ENCODE measurements at regions not wholly inside any gene's neighbourhood (a gene's known extent, or its start where the extent isn't known, plus 50 kb on each side); places are given as distances from the start of the nearest gene placed in this dataset.

GRCh38 chr6:42502990-42503389, 51.3 kb upstream of the TRERF1 start:
- no peak overlapping the region for H3K4me2 ChIP-seq
- no peaks in the 10 kb centered on the region for H3K79me2 ChIP-seq (ENCODE audit: insufficient read depth)
- no peak overlapping the region for H3K4me3 ChIP-seq (ENCODE audit: low read depth in 2 of 2, low read length in 1 of 2)
- no peak overlapping the region for H3K9ac ChIP-seq
- peaks cover 8% of the 10 kb centered on the region for H3F3A ChIP-seq (replicated peaks; ENCODE audit: insufficient read depth)
- no peaks in the 10 kb centered on the region for H3K27me3 ChIP-seq (ENCODE audit: insufficient read depth)
- H2AFZ ChIP-seq (ENCODE audit: low read depth): no peak overlapping the region
- CTCF ChIA-PET: no interaction called here
- 71% methylated on average over 3 of the region's 3 CpGs for WGBS (ENCODE audit: low lambda C conversion rate)
- no peak overlapping the region for H3K27ac ChIP-seq (ENCODE audit: low read depth in 2 of 2, low read length in 1 of 2)
- H3K4me1 ChIP-seq (ENCODE audit: control insufficient read depth in 1 of 2, insufficient read depth in 2 of 2, low read depth in 1 of 2, low read length in 1 of 2): no peaks in the 10 kb centered on the region
- H3K9me2 ChIP-seq: no peaks in the 10 kb centered on the region
- H3K9me3 ChIP-seq: no peaks in the 10 kb centered on the region
- TF ChIP-seq EP300 (IDR thresholded peaks at IDR 0.05; ENCODE audit: borderline replicate concordance in 1 of 2, low read depth in 1 of 2, low read length in 1 of 2) (no peak), POLR2AphosphoS5 (IDR thresholded peaks at IDR 0.05; ENCODE audit: low read depth, low read length) (no peak), RAD21 (IDR thresholded peaks at IDR 0.05; ENCODE audit: low read length) (no peak), MEF2A (IDR thresholded peaks at IDR 0.05; ENCODE audit: borderline replicate concordance, low read depth) (no peak), YY1 (IDR thresholded peaks at IDR 0.05; ENCODE audit: low read depth) (no peak), FOSL2 (IDR thresholded peaks at IDR 0.05; ENCODE audit: borderline replicate concordance, low read depth) (no peak), ELF1 (IDR thresholded peaks at IDR 0.05) (no peak), GATA2 (CRISPR knock-in tag; IDR thresholded peaks at IDR 0.05) (no peak), JUND (IDR thresholded peaks at IDR 0.05) (no peak), NFIC (IDR thresholded peaks at IDR 0.05; ENCODE audit: borderline replicate concordance) (no peak), TEAD4 (IDR thresholded peaks at IDR 0.05; ENCODE audit: borderline replicate concordance, insufficient read depth) (no peak)
- H4K20me1 ChIP-seq (ENCODE audit: insufficient read depth): no peaks in the 10 kb centered on the region
- H3K36me3 ChIP-seq (replicated peaks in 1 of 2; ENCODE audit: control insufficient read depth in 1 of 2, insufficient read depth in 2 of 2, low read length in 1 of 2): no peaks in the 10 kb centered on the region
- POLR2A ChIA-PET: no interaction called here
- no peak for DNase-seq

GRCh38 chr6:42502127-42502526, 50.4 kb upstream of the TRERF1 start:
- TF ChIP-seq, protein P1, sequence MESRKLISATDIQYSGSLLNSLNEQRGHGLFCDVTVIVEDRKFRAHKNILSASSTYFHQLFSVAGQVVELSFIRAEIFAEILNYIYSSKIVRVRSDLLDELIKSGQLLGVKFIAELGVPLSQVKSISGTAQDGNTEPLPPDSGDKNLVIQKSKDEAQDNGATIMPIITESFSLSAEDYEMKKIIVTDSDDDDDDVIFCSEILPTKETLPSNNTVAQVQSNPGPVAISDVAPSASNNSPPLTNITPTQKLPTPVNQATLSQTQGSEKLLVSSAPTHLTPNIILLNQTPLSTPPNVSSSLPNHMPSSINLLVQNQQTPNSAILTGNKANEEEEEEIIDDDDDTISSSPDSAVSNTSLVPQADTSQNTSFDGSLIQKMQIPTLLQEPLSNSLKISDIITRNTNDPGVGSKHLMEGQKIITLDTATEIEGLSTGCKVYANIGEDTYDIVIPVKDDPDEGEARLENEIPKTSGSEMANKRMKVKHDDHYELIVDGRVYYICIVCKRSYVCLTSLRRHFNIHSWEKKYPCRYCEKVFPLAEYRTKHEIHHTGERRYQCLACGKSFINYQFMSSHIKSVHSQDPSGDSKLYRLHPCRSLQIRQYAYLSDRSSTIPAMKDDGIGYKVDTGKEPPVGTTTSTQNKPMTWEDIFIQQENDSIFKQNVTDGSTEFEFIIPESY (IDR thresholded peaks at IDR 0.05; ENCODE audit: borderline replicate concordance, low read depth): no peak
- TF ChIP-seq USF2 (IDR thresholded peaks at IDR 0.05; ENCODE audit: borderline replicate concordance, low read depth, low read length) (no peak), JUND (IDR thresholded peaks at IDR 0.05) (no peak), EZH2phosphoT487 (IDR thresholded peaks at IDR 0.05; ENCODE audit: borderline replicate concordance, low read depth) (no peak), RAD21 (IDR thresholded peaks at IDR 0.05; ENCODE audit: low read length) (no peak), MEF2A (IDR thresholded peaks at IDR 0.05; ENCODE audit: borderline replicate concordance, low read depth) (no peak), FOXJ3 (CRISPR knock-in tag; IDR thresholded peaks at IDR 0.05) (no peak), FOXM1 (IDR thresholded peaks at IDR 0.05; ENCODE audit: low read depth) (no peak), RFX5 (IDR thresholded peaks at IDR 0.05; ENCODE audit: low read length) (no peak), EP300 (IDR thresholded peaks at IDR 0.05; ENCODE audit: borderline replicate concordance in 1 of 2, low read depth in 1 of 2, low read length in 1 of 2) (no peak), GATA2 (CRISPR knock-in tag; IDR thresholded peaks at IDR 0.05) (no peak), NRF1 (IDR thresholded peaks at IDR 0.05; ENCODE audit: low read depth, low read length) (no peak)
- TF ChIP-seq, protein P2, sequence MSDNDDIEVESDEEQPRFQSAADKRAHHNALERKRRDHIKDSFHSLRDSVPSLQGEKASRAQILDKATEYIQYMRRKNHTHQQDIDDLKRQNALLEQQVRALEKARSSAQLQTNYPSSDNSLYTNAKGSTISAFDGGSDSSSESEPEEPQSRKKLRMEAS (IDR thresholded peaks at IDR 0.05; ENCODE audit: low read depth): no peak
- TF ChIP-seq, protein P3, sequence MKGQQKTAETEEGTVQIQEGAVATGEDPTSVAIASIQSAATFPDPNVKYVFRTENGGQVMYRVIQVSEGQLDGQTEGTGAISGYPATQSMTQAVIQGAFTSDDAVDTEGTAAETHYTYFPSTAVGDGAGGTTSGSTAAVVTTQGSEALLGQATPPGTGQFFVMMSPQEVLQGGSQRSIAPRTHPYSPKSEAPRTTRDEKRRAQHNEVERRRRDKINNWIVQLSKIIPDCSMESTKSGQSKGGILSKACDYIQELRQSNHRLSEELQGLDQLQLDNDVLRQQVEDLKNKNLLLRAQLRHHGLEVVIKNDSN (IDR thresholded peaks at IDR 0.05; ENCODE audit: borderline replicate concordance, low read depth): no peak

More at GRCh38 chr6:42502127-42502526, 50.4 kb upstream of the TRERF1 start:
- no peaks in the 10 kb centered on the region for H4K20me1 ChIP-seq (ENCODE audit: insufficient read depth)
- H3K9ac ChIP-seq: no peak overlapping the region
- 50% methylated on average over 1 of the region's 1 CpG for WGBS (ENCODE audit: low lambda C conversion rate)
- POLR2A ChIA-PET: no interaction called here
- no peaks in the 10 kb centered on the region for H3K9me2 ChIP-seq
- H3K4me2 ChIP-seq: no peak overlapping the region
- no peak for DNase-seq
- H3K36me3 ChIP-seq (replicated peaks in 1 of 2; ENCODE audit: control insufficient read depth in 1 of 2, insufficient read depth in 2 of 2, low read length in 1 of 2): no peaks in the 10 kb centered on the region
- H3K27ac ChIP-seq (ENCODE audit: low read depth in 2 of 2, low read length in 1 of 2): no peak overlapping the region
- H3K27me3 ChIP-seq (ENCODE audit: insufficient read depth): no peaks in the 10 kb centered on the region
- no peak overlapping the region for H2AFZ ChIP-seq (ENCODE audit: low read depth)
- H3K4me3 ChIP-seq (ENCODE audit: low read depth in 2 of 2, low read length in 1 of 2): no peak overlapping the region
- H3K79me2 ChIP-seq (ENCODE audit: insufficient read depth): no peaks in the 10 kb centered on the region
- H3K9me3 ChIP-seq: no peaks in the 10 kb centered on the region
- CTCF ChIA-PET: no interaction called here
- H3K4me1 ChIP-seq (ENCODE audit: control insufficient read depth in 1 of 2, insufficient read depth in 2 of 2, low read depth in 1 of 2, low read length in 1 of 2): no peaks in the 10 kb centered on the region
- H3F3A ChIP-seq (replicated peaks; ENCODE audit: insufficient read depth): peaks cover 4% of the 10 kb centered on the region
